HepG2 (cell line): ENCODE measurements at regions not wholly inside any gene's neighbourhood (a gene's known extent, or its start where the extent isn't known, plus 50 kb on each side); places are given as distances from the start of the nearest gene placed in this dataset.

Source experiments
- ATAC-seq: fragments of 200-7000 bp; cut with Tn5 transposase; 3 replicates; pipeline ENCODE4 v1.9.1; 2020; ENCODE audit warnings: mild to moderate bottlenecking, moderate library complexity
- BruUV-seq: library from RNA; stranded (reverse); fragments of 400-500 nt; replicated peaks from 2 replicates; lab custom pipeline; 2021; lab: Mats Ljungman, UMichigan
- CTCF ChIA-PET: fragments of 300-600 bp; formaldehyde crosslinking; extraction: SDS; loops from one replicate; lab custom pipeline; 2021; ENCODE audit warnings: low total read pairs, inconsistent platforms, low intra/inter-chr PET ratio; lab: Yijun Ruan, JAX
- POLR2A ChIA-PET: fragments of 350-600 bp; sonication (Branson Sonifier 250); formaldehyde crosslinking; loops from one replicate; lab custom pipeline; 2020; ENCODE audit warnings: antibody characterized with exemption, inconsistent platforms; lab: Yijun Ruan, JAX
- DNase-seq: peaks from one replicate; pipeline ENCODE4 v3.0.0-alpha.2; 2015; ENCODE audit warnings: low spot score
- FAIRE-seq: peaks from 3 replicates; lab custom pipeline; 2011; peaks lifted over from hg19 to GRCh38; lab: Jason Lieb, UNC
- H2AFZ ChIP-seq: one replicate; pipeline ENCODE4 v1.6.1; 2011; ENCODE audit warnings: low read length, inconsistent platforms
- H3K27ac ChIP-seq: fragments of 300-600 bp; 3 replicates; pipeline ENCODE4 v1.8.0; 2011; ENCODE audit warnings: mixed run types, mild to moderate bottlenecking, mixed read lengths, low read length, inconsistent platforms; ENCODE audit not compliant: insufficient read depth; ENCODE audit errors: extremely low read length
- H3K27me3 ChIP-seq, 2 experiments: fragments of 200-600 bp in 1 of 2; 2 replicates in 1 of 2; 3 replicates in 1 of 2; pipeline versions ENCODE4 v1.6.0 to v1.8.0; 2011; ENCODE audit warnings: low read length in 2 of 2, mild to moderate bottlenecking in 2 of 2, moderate library complexity in 2 of 2, inconsistent platforms in 1 of 2; ENCODE audit not compliant: insufficient read depth in 2 of 2, control insufficient read depth in 1 of 2
- H3K36me3 ChIP-seq, 2 experiments: fragments of 200-600 bp in 1 of 2; replicated peaks in 1 of 2; 2 replicates in 1 of 2; 3 replicates in 1 of 2; pipeline versions ENCODE4 v1.5.1 to v1.8.0; 2011; ENCODE audit warnings: low read length in 2 of 2, inconsistent platforms in 1 of 2; ENCODE audit not compliant: insufficient read depth in 2 of 2, control insufficient read depth in 1 of 2
- H3K4me1 ChIP-seq: 2 replicates; pipeline ENCODE4 v1.5.1; 2012; ENCODE audit warnings: low read length, inconsistent platforms; ENCODE audit not compliant: insufficient read depth
- H3K4me2 ChIP-seq: 2 replicates; pipeline ENCODE4 v1.6.0; 2011; ENCODE audit warnings: low read depth, low read length, inconsistent platforms
- H3K4me3 ChIP-seq, 3 experiments: fragments of 200-600 bp in 1 of 3; sonication (generic), shearing (Covaris generic) in 1 of 3; replicated peaks in 1 of 3; 2 replicates each; pipeline ENCODE4 v1.5.1; 2011 to 2016; ENCODE audit warnings: low read length in 3 of 3, inconsistent platforms in 2 of 3, low read depth in 2 of 3, mild to moderate bottlenecking in 2 of 3, control low read depth in 1 of 3, mixed read lengths in 1 of 3; ENCODE audit not compliant: insufficient read depth in 1 of 3
- H3K79me2 ChIP-seq: one replicate; pipeline ENCODE4 v1.6.1; 2011; ENCODE audit warnings: low read length, inconsistent platforms; ENCODE audit not compliant: insufficient read depth
- H3K9ac ChIP-seq: 2 replicates; pipeline ENCODE4 v1.6.0; 2011; ENCODE audit warnings: mild to moderate bottlenecking, low read depth, low read length, inconsistent platforms; ENCODE audit not compliant: insufficient read depth
- H3K9me3 ChIP-seq: 2 replicates; pipeline ENCODE4 v1.5.1; 2012; ENCODE audit warnings: mild to moderate bottlenecking, low read length
- H4K20me1 ChIP-seq: 2 replicates; pipeline ENCODE4 v1.6.0; 2011; ENCODE audit warnings: inconsistent platforms, mild to moderate bottlenecking, low read length, moderate library complexity; ENCODE audit not compliant: insufficient read depth
- EZH2 ChIP-seq: conservative IDR thresholded peaks from 2 replicates; pipeline ENCODE4 v1.6.1; 2012; ENCODE audit warnings: mild to moderate bottlenecking, low read depth, low read length, moderate library complexity
- MXI1 ChIP-seq: IDR thresholded peaks from 3 replicates; pipeline ENCODE4 v1.6.1; 2012; ENCODE audit warnings: low read depth, low read length, inconsistent platforms, borderline replicate concordance
- NFATC3 ChIP-seq: sonication (generic); formaldehyde crosslinking; IDR thresholded peaks from 2 replicates; pipeline ENCODE4 v1.5.1; 2020; ENCODE audit warnings: mild to moderate bottlenecking, missing genetic modification reagents
- NPAS2 ChIP-seq: sonication (generic); formaldehyde crosslinking; IDR thresholded peaks from 2 replicates; pipeline ENCODE4 v1.8.0; 2022; ENCODE audit warnings: mild to moderate bottlenecking, missing genetic modification reagents, borderline replicate concordance
- PHF8 ChIP-seq: sonication (generic); formaldehyde crosslinking; IDR thresholded peaks from 2 replicates; pipeline ENCODE4 v1.5.0; 2020; ENCODE audit warnings: missing genetic modification reagents
- POLR2G ChIP-seq: fragments of 200-400 bp; formaldehyde crosslinking; IDR thresholded peaks from 2 replicates; pipeline ENCODE4 v1.6.1; 2018; ENCODE audit warnings: mild to moderate bottlenecking, low read depth, low read length, moderate library complexity
- SATB2 ChIP-seq: sonication (generic); formaldehyde crosslinking; IDR thresholded peaks from 2 replicates; pipeline ENCODE4 v1.5.0; 2020; ENCODE audit warnings: missing genetic modification reagents
- ZBTB2 ChIP-seq: sonication (generic); formaldehyde crosslinking; IDR thresholded peaks from 2 replicates; pipeline ENCODE4 v1.8.0; 2022; ENCODE audit warnings: low read depth, missing genetic modification reagents
- ZNF30 ChIP-seq: sonication (generic); formaldehyde crosslinking; IDR thresholded peaks from 2 replicates; pipeline ENCODE4 v1.5.0; 2020; ENCODE audit warnings: mild to moderate bottlenecking, missing genetic modification reagents
- ZNF577 ChIP-seq: sonication (generic); formaldehyde crosslinking; IDR thresholded peaks from 2 replicates; pipeline ENCODE4 v1.4.0; 2020; ENCODE audit warnings: mild to moderate bottlenecking, low read depth, missing genetic modification reagents, borderline replicate concordance
- WGBS: methylation state at CpG from one replicate; pipeline ENCODE4 v1.1.6; 2017; ENCODE audit warnings: low lambda C conversion rate; 5-methylcytosine and 5-hydroxymethylcytosine counted together
- in situ Hi-C: cut with HindIII; loops from 2 replicates; pipeline ENCODE4 v1.10.0; 2017; ENCODE audit warnings: low pct_unique_long_range_greater_than_20kb; ENCODE audit not compliant: extremely low pct_ligation_motif_present
- intact Hi-C: fragments of 100-400 bp; cut with micrococcal nuclease; formaldehyde crosslinking; loops from one replicate; pipeline ENCODE4 v1.10.0; 2022; ENCODE audit not compliant: unreplicated experiment
- TF ChIP-seq, protein P1 (sequence below), 2 experiments: sonication (generic) in 1 of 2; formaldehyde crosslinking in 1 of 2; IDR thresholded peaks; 2 replicates each; pipeline versions ENCODE4 v1.4.0 to v1.6.1; 2016 to 2020; ENCODE audit warnings: borderline replicate concordance in 1 of 2, low read depth in 1 of 2, mild to moderate bottlenecking in 1 of 2, missing genetic modification reagents in 1 of 2

DNA sequence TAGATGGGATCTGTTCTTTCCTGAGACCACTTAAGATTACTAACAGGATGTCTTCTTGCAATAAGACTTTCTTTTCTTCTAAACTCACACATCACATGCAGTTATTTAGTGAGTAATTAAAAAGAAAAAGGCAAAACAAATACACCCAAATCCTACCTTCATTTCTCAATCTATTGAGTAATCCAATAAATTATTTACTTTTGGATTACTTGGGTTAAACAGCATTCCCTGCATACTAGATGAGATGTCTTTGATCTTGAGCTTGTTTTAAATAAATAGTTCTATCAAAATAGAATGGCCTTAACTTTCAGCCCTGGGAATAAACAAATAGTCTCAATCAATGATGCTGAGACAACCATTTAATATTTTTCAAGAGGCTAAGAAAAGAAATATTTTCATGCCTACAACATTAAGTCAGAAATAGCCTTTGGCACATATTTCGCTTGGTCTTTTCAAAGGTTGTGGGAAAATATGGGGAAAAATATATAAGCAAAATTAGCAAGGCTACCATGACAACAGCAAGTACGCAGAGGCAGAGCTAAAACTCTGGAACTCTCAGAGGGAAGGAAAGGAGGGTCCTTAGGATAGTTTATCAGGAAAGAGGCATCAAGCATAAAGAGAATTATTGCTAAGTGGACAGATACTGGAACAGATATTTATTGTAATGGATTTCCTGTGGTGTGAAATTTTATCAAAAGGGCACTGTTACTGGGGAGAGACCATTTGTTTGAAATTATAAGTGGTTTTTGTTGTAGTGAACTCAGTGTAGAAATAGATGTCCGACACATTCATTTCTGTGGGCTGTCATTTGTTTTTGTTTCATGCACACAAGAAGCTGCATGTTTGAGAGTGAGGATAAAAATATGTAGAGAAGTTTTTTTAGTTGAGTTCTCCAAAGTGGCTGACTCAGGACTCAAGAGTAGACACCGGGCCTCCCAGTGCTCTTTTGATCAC, 70.2 kb upstream of the CDH6 start:
- Histone ChIP-seq H2AFZ (no peak overlapping the region), H3K79me2 (no peaks in the 10 kb centered on the region), H4K20me1 (no peaks in the 10 kb centered on the region), H3K4me3 (no peak overlapping the region), H3K36me3 (no peaks in the 10 kb centered on the region), H3K9me3 (no peaks in the 10 kb centered on the region), H3K27me3 (no peaks in the 10 kb centered on the region), H3K9ac (no peak overlapping the region), H3K27ac (no peak overlapping the region), H3K4me1 (no peaks in the 10 kb centered on the region), H3K4me2 (no peak overlapping the region)
- DNase-seq = no peak
- intact Hi-C loops = no loop called here
- in situ Hi-C loops = no loop called here
- no peak for TF ChIP-seq NPAS2
- no peak for TF ChIP-seq ZNF577
- TF ChIP-seq EZH2 = no peak
- no peak for TF ChIP-seq MXI1
- no peak for TF ChIP-seq SATB2 (CRISPR knock-in tag)
- BruUV-seq = no TSS peak
- ChIA-PET CTCF (no interaction called here), POLR2A (no interaction called here)
- no peak for ATAC-seq
- FAIRE-seq = no peak
- WGBS = 4% methylated on average over 4 of the region's 4 CpGs

DNA sequence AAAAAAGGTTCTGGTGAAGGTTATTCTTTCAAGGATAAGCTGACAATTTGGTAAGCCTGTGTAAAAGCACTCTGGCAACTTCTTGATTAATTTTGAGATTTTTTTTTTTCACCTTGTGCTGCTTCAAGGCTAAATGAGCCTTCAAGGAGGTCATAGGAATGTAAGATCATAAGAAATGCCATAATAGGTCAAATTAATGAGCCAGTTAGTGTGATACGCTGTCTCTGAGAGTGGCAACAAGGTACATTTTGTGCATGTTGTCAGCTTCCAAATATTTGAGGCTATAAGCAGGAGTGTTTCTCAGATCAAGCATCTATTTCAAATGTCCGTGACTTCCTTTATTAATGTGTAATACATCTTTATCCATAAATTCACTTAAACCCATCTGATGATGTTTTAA, 72.3 kb upstream of the CDH6 start:
- Histone ChIP-seq H2AFZ (no peak overlapping the region), H3K27me3 (no peaks in the 10 kb centered on the region), H3K79me2 (no peaks in the 10 kb centered on the region), H4K20me1 (no peaks in the 10 kb centered on the region), H3K4me2 (no peak overlapping the region), H3K36me3 (no peaks in the 10 kb centered on the region), H3K4me3 (no peak overlapping the region), H3K4me1 (no peaks in the 10 kb centered on the region), H3K27ac (no peak overlapping the region), H3K9me3 (no peaks in the 10 kb centered on the region), H3K9ac (no peak overlapping the region)
- no peak for ATAC-seq
- no peak for FAIRE-seq
- in situ Hi-C loops (no loop called here), intact Hi-C loops (no loop called here)
- CTCF ChIA-PET = no interaction called here
- WGBS = 3% methylated on average over 2 of the region's 2 CpGs
- DNase-seq = no peak
- POLR2A ChIA-PET = no interaction called here
- BruUV-seq = no TSS peak
- TF ChIP-seq NFATC3 (CRISPR knock-in tag) (no peak), ZBTB2 (CRISPR knock-in tag) (no peak), PHF8 (CRISPR knock-in tag) (no peak), ZNF30 (CRISPR knock-in tag) (no peak), POLR2G (no peak)
- TF ChIP-seq, protein P1, sequence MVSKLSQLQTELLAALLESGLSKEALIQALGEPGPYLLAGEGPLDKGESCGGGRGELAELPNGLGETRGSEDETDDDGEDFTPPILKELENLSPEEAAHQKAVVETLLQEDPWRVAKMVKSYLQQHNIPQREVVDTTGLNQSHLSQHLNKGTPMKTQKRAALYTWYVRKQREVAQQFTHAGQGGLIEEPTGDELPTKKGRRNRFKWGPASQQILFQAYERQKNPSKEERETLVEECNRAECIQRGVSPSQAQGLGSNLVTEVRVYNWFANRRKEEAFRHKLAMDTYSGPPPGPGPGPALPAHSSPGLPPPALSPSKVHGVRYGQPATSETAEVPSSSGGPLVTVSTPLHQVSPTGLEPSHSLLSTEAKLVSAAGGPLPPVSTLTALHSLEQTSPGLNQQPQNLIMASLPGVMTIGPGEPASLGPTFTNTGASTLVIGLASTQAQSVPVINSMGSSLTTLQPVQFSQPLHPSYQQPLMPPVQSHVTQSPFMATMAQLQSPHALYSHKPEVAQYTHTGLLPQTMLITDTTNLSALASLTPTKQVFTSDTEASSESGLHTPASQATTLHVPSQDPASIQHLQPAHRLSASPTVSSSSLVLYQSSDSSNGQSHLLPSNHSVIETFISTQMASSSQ (IDR thresholded peaks at IDR 0.05; ENCODE audit: low read depth) = no peak
- TF ChIP-seq, protein P1 (CRISPR knock-in tag; IDR thresholded peaks at IDR 0.05; ENCODE audit: borderline replicate concordance) = no peak
